CD4-positive, alpha-beta T cell (primary cell): ENCODE measurements at regions not wholly inside any gene's neighbourhood (a gene's known extent, or its start where the extent isn't known, plus 50 kb on each side); places are given as distances from the start of the nearest gene placed in this dataset.

Experiments used
- ATAC-seq: fragments of 200-7000 bp; cut with Tn5 transposase; one replicate; pipeline ENCODE4 v1.10.0; 2022; ENCODE audit warnings: mild to moderate bottlenecking; ENCODE audit not compliant: poor library complexity
- CTCF ChIA-PET: fragments of 350-600 bp; sonication (Branson Sonifier 250); formaldehyde crosslinking; loops from one replicate; lab custom pipeline; 2021; ENCODE audit warnings: antibody characterized with exemption, inconsistent platforms; lab: Charles Lee
- POLR2A ChIA-PET: fragments of 350-600 bp; sonication (Branson Sonifier 250); formaldehyde crosslinking; loops from one replicate; lab custom pipeline; 2021; ENCODE audit warnings: antibody characterized with exemption, inconsistent platforms; lab: Charles Lee
- DNase-seq, 14 experiments: peaks; one replicate each; pipeline ENCODE4 v3.0.0-alpha.2; 2013 to 2020; ENCODE audit warnings: mixed read lengths in 2 of 14
- H3K27ac ChIP-seq, 2 donors: one replicate each; pipeline versions ENCODE4 v1.5.1 to v1.7.0; 2013; ENCODE audit warnings: low read length in 2 of 2, low read depth in 1 of 2, mild to moderate bottlenecking in 1 of 2
- H3K27me3 ChIP-seq, 2 experiments: 1 replicate in 1 of 2; 2 replicates in 1 of 2; pipeline versions ENCODE4 v1.6.1 to v1.7.0; 2013; ENCODE audit warnings: low read length in 2 of 2, control low read depth in 1 of 2, mild to moderate bottlenecking in 1 of 2, moderate library complexity in 1 of 2; ENCODE audit not compliant: insufficient read depth in 2 of 2, control insufficient read depth in 1 of 2
- H3K36me3 ChIP-seq: one replicate; pipeline ENCODE4 v1.6.1; 2013; ENCODE audit warnings: low read length, control low read depth; ENCODE audit not compliant: insufficient read depth
- H3K4me1 ChIP-seq: one replicate; pipeline ENCODE4 v1.6.1; 2013; ENCODE audit warnings: low read length, control low read depth; ENCODE audit not compliant: insufficient read depth
- H3K4me3 ChIP-seq: one replicate; pipeline ENCODE4 v1.5.1; 2013; ENCODE audit warnings: mild to moderate bottlenecking, low read length, moderate library complexity
- H3K9me3 ChIP-seq, 2 experiments: 1 replicate in 1 of 2; 2 replicates in 1 of 2; pipeline versions ENCODE4 v1.6.1 to v1.7.0; 2013; ENCODE audit warnings: low read length in 2 of 2, mild to moderate bottlenecking in 2 of 2, control low read depth in 1 of 2, moderate library complexity in 1 of 2; ENCODE audit not compliant: control insufficient read depth in 1 of 2, insufficient read depth in 1 of 2
- H3K27ac Mint-ChIP-seq: one replicate; pipeline ENCODE4 v1.8.0; 2020; ENCODE audit warnings: mixed read lengths
- H3K27me3 Mint-ChIP-seq: one replicate; pipeline ENCODE4 v1.8.0; 2021; ENCODE audit warnings: mixed read lengths
- H3K36me3 Mint-ChIP-seq: one replicate; pipeline ENCODE4 v1.8.0; 2021; ENCODE audit warnings: low read depth, mixed read lengths
- H3K4me1 Mint-ChIP-seq: one replicate; pipeline ENCODE4 v1.8.0; 2021; ENCODE audit warnings: low read depth, mixed read lengths
- H3K4me3 Mint-ChIP-seq: one replicate; pipeline ENCODE4 v1.8.0; 2020; ENCODE audit warnings: mild to moderate bottlenecking, mixed read lengths
- H3K9me3 Mint-ChIP-seq: one replicate; pipeline ENCODE4 v1.8.0; 2020; ENCODE audit warnings: mixed read lengths
- intact Hi-C, 2 experiments: fragments of 100-400 bp; cut with DNase I in 1 of 2; cut with micrococcal nuclease in 1 of 2; formaldehyde crosslinking; loops; one replicate each; pipeline versions ENCODE4 v1.15.1 to v1.9.0; 2023 to 2025; cut with DNase I, micrococcal nuclease
- TF ChIP-seq, protein P1 (sequence below): fragments of 200-600 bp; IDR thresholded peaks from one replicate; pipeline ENCODE4 v1.8.0; 2022; ENCODE audit warnings: antibody characterized with exemption, mild to moderate bottlenecking

- Mint-ChIP-seq H3K36me3 (no peaks in the 10 kb centered on the region), H3K9me3 (no peaks in the 10 kb centered on the region), H3K4me1 (no peaks in the 10 kb centered on the region), H3K27ac (no peak overlapping the region), H3K4me3 (no peak overlapping the region), H3K27me3 (no peaks in the 10 kb centered on the region)
- H3K27ac ChIP-seq, result no peak overlapping the region
- CTCF ChIA-PET, result no interaction called here
- POLR2A ChIA-PET, result no interaction called here
- H3K36me3 ChIP-seq, result no peaks in the 10 kb centered on the region
- no peak overlapping the region for H3K4me3 ChIP-seq
- no peaks in the 10 kb centered on the region for H3K9me3 ChIP-seq
- TF ChIP-seq, protein P1, sequence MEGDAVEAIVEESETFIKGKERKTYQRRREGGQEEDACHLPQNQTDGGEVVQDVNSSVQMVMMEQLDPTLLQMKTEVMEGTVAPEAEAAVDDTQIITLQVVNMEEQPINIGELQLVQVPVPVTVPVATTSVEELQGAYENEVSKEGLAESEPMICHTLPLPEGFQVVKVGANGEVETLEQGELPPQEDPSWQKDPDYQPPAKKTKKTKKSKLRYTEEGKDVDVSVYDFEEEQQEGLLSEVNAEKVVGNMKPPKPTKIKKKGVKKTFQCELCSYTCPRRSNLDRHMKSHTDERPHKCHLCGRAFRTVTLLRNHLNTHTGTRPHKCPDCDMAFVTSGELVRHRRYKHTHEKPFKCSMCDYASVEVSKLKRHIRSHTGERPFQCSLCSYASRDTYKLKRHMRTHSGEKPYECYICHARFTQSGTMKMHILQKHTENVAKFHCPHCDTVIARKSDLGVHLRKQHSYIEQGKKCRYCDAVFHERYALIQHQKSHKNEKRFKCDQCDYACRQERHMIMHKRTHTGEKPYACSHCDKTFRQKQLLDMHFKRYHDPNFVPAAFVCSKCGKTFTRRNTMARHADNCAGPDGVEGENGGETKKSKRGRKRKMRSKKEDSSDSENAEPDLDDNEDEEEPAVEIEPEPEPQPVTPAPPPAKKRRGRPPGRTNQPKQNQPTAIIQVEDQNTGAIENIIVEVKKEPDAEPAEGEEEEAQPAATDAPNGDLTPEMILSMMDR, result no peak
- no peaks in the 10 kb centered on the region for H3K4me1 ChIP-seq
- DNase-seq, result no peak
- intact Hi-C loops, result loop anchor here in 1 of 2 experiments (10.0 kb wide), 1 partner anchor 61 kb away; no protein-coding TSS in a partner anchor
- H3K27me3 ChIP-seq, result no peaks in the 10 kb centered on the region
- ATAC-seq, result no peak
Measured at GRCh38 chr21:16343776-16344175, 614.0 kb downstream of the USP25 start.

GRCh38 chr21:16345757-16346156 is 616.0 kb downstream of the USP25 start:
- TF ChIP-seq, protein P1, result no peak
- POLR2A ChIA-PET, result interaction anchor here (1.2 kb wide), 1 partner anchor 12 kb away, joined by 3 read pairs; no protein-coding TSS in a partner anchor
- no peak for DNase-seq
- H3K27ac ChIP-seq, result no peak overlapping the region
- no peaks in the 10 kb centered on the region for H3K27me3 ChIP-seq
- H3K4me1 ChIP-seq, result no peaks in the 10 kb centered on the region
- no peaks in the 10 kb centered on the region for H3K36me3 ChIP-seq
- Mint-ChIP-seq H3K27me3 (no peaks in the 10 kb centered on the region), H3K27ac (no peak overlapping the region), H3K36me3 (no peaks in the 10 kb centered on the region), H3K9me3 (no peaks in the 10 kb centered on the region), H3K4me1 (no peaks in the 10 kb centered on the region), H3K4me3 (no peak overlapping the region)
- CTCF ChIA-PET, result no interaction called here
- intact Hi-C loops, result loop anchor here in 1 of 2 experiments (10.0 kb wide), 1 partner anchor 59 kb away; no protein-coding TSS in a partner anchor
- ATAC-seq, result no peak
- H3K4me3 ChIP-seq, result no peak overlapping the region
- no peaks in the 10 kb centered on the region for H3K9me3 ChIP-seq

- CTCF ChIA-PET, result no interaction called here
Measured at GRCh38 chr21:16347223-16347622, 617.4 kb downstream of the USP25 start.

More at GRCh38 chr21:16347223-16347622, 617.4 kb downstream of the USP25 start:
- no peak overlapping the region for H3K27ac Mint-ChIP-seq
- DNase-seq (no peak), ATAC-seq (no peak)
- no peaks in the 10 kb centered on the region for H3K27me3 Mint-ChIP-seq
- H3K9me3 Mint-ChIP-seq, result no peaks in the 10 kb centered on the region
- Histone ChIP-seq H3K36me3 (no peaks in the 10 kb centered on the region), H3K27ac (no peak overlapping the region), H3K27me3 (no peaks in the 10 kb centered on the region), H3K9me3 (no peaks in the 10 kb centered on the region), H3K4me3 (no peak overlapping the region), H3K4me1 (no peaks in the 10 kb centered on the region)
- TF ChIP-seq, protein P1, result no peak
- POLR2A ChIA-PET, result no interaction called here
- H3K4me3 Mint-ChIP-seq, result no peak overlapping the region
- H3K4me1 Mint-ChIP-seq, result no peaks in the 10 kb centered on the region
- intact Hi-C loops, result loop anchor here in 1 of 2 experiments (10.0 kb wide), 1 partner anchor 58 kb away; no protein-coding TSS in a partner anchor
- H3K36me3 Mint-ChIP-seq, result no peaks in the 10 kb centered on the region
